ENCODE measurements at regions not wholly inside any gene's neighbourhood (a gene's known extent, or its start where the extent isn't known, plus 50 kb on each side); places are given as distances from the start of the nearest gene placed in this dataset.

DNA sequence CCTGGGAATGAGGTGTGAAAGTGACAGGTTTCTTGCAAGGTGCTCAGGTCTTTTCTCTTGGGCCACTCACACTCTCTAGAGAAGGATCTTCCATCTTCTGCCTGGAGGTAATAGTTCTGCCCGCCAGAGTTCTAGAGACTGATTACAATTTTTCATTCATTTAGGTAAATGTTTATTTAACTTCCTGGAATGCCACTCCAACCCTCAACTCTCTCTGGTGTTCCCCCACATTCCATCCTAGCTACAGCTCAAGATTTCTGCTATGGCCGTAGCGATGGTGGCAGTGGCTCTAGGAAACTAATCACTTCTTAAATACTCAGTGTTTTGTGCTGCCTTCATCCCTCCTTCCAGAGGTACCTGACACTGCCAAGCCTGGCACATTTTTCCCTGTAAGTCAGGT, 174.6 kb downstream of the WDR11 start:
- intact Hi-C loops (cut with DNase I) = no loop called here
- DNase-seq = no peak

DNA sequence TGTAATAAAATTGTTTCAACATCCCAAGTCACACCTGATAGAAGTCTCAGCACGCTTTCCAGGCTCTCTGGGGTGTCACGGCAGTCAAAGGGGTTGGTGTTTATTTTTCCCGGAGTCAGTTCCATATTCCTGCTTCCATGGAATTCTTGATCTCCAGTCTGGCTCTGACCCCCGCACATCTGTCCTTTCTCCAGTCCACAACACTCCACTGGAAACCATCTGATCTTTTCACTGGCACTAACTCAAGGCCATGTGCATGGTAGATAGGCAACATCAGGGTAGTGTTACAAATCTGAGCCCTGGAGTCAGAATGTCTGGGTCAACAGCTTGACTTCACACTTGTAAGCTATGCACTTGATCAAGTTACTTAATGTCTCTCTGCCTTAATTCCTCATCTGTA, 176.2 kb downstream of the WDR11 start:
- DNase-seq = no peak
- intact Hi-C loops (cut with DNase I) = no loop called here

DNA sequence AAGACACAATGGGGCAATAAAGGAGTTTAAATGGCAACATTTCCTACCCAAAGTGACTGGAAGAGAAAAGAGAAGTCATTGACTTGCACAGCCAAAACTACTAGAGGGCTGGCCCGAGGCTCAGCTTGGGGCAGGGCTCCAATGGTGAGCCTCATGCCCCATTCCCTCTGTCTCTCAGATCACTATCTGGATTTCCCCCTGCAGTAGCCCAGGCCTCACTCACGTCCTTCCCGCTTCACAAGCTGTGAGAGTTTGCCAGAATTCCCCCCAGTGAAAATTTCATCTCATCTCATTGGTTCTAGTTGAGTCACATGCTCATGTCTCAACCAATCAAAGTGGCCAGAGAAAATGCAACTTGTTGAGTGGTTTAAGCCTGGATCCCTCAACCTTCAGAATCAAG, 181.3 kb downstream of the WDR11 start:
- no peak for DNase-seq
- intact Hi-C loops (cut with DNase I) = no loop called here

DNA sequence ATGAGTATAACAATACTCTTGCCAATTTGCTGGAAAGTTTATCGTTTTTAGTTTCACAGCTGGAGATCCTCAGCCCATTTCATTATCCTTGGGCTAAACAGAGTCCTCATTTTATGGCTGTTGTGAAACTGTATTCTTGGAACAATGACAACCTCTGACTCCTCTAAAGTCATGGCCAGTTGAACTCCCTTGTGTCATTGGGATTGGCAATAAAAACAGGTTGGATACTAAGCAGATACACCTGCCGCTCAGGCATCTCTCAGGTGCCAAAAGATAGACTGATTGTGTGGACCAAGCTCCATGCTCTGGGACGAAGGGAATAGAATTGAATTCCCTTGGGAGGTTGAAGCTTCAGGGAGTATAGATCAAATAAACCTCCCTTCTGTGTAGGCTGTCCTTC, 182.2 kb downstream of the WDR11 start:
- no peak for DNase-seq
- intact Hi-C loops (cut with DNase I) = no loop called here

DNA sequence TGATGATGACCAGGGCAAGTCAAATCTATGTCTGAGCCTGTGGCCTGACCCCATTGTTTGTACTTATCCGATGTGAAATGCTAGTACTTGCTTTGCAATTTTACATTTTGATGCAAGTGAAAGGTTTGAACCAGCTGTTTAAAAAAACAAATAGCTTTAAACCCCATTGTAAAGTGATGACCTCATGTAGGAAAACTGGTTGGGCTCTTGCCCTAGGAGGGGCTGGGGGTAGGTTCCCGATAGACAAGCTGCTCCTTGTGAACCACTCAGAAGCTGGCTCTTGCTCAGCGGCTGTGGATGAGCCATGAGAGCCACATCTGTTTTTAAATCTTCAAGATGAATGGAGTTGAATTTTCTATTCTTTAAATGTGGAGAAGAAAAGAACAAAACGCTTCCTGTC, 185.3 kb downstream of the WDR11 start:
- intact Hi-C loops (cut with DNase I) = no loop called here
- peak in 2 of 10 donors; percentile 8 to 82 for DNase-seq

DNA sequence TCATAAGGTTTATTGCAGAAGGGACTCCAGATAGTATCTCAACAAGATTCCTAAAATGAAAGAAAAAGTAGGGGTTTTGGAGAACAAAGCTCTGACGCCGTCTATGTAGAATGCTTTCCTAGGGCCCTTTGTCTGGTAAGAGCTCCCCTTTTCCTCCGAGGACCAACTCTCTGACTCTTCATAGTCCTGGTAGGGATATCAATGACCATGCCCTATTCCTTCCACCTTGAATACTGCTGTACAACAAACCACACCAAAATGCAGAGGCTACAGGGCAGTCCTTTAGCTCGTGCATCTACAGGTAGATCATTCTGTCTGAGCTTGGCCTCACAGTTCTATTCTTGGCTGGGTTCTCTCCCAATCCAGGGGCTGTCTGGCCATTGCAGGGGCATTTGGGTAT, 190.3 kb downstream of the WDR11 start:
- intact Hi-C loops (cut with DNase I) = no loop called here
- DNase-seq = no peak

DNA sequence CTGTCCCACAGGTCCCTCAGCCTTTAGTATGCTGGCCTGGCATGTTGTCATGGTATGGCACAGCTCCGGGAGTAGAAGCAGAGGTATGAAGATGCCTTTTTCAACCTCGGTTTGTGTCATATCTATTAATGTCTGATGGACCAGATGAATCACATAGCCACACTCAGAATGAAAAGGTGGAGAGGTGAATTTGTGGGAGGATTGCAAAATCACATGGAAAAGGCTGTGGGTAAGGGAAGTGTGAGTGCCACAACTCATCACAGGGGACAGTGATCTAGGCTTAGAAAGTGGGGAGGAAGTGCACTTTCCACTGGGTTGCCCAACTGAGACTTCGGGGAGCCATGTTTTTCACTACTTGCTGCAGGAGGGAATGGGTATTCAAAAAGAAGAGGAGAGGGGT, 190.7 kb downstream of the WDR11 start:
- DNase-seq = no peak
- intact Hi-C loops (cut with DNase I) = no loop called here

DNA sequence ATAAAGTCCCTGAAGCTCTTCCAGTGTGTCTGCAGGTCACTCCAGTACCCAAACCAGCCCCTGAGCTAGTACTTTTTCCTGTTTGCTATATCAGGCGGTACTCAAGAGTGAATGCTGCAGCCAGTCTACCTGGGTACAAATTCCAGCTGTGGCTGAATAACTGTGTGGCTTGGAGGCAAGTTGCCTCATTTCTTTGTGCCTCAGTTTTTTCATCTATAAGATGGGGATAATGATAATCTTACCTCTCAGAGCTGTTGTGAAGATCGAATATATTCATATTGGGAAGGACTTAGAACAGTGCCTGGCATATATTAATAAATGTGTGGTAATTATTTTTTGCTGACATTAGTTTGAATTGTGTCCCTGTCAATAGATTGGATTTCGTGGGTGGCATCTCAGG, 191.2 kb downstream of the WDR11 start:
- intact Hi-C loops (cut with DNase I) = no loop called here
- no peak for DNase-seq

DNA sequence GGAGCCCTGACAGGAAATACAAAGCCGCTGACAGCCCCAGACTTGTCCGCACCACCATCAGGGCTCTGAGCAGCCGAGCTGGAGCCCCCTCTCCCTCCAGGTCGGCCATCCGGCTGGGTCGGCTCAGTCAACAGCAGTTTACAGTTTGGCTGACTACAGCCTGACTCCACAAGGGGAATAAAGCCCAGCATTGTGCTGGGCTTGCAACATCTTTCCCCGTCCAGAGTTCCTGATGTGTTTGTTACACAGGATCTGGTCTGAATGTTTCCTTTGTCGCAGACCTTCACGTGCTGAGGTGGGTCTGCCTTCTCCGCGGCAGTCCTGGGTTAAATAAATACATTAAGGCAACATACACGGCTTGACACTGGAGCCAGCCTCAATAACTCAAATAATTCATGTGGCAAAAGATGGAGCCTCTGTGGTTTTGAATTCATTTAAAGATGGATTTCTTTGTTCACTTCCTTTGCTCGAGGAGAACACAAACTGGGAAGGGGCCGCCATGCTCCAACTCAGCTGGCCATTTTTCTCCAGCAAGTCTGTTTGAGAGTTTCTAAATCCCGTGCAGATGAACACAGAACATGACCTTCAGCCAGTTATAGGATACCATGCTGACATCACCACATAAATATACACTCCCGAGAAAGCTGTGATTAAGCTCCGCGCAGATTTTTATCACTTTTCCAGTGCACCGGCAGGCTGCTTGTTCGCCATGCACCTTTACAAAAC, 192.1 kb downstream of the WDR11 start:
- intact Hi-C loops (cut with DNase I) = no loop called here
- DNase-seq = peak in 1 of 10 donors; percentile 59

DNA sequence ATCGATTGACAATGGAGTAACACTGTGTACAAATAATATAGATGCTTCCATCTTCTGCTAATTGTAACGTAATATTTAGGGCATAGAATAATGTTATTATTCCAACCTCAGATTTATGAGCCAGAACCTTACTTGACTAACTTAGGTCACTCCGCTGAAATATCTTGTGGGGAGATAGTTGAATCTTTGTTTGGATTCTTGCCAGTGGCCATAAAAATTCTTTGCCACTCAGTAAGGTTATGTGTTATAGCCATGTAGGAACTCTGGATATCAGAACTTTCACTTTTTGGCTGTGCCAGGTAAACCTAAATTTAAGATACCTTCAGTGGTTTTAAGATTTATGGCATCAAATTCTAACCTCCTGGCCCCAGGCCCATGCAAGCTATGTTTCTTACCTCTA, 197.6 kb downstream of the WDR11 start:
- intact Hi-C loops (cut with DNase I) = no loop called here

DNA sequence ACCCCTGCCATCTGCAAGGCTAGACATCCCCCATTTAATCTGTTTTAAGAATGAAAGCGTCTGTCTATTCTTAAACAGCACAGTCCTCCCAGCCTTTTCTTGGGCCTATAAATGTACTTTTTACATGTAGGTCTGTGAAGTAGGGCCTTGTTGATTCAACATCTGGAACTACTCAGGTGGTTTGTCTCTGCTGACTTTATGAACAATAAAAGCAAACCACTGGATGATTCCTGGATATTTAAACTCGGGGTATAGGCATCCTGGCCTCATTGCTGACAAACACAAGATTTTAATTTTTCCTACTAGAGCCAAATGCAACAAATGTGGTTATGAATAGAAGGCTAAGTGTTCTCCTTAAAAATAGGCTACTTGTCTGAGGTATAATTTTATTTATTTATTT, 198.3 kb downstream of the WDR11 start:
- intact Hi-C loops (cut with DNase I) = no loop called here
- DNase-seq = no peak

More for the DNA sequence above, 197.6 kb downstream of the WDR11 start:
- no peak for DNase-seq

DNA sequence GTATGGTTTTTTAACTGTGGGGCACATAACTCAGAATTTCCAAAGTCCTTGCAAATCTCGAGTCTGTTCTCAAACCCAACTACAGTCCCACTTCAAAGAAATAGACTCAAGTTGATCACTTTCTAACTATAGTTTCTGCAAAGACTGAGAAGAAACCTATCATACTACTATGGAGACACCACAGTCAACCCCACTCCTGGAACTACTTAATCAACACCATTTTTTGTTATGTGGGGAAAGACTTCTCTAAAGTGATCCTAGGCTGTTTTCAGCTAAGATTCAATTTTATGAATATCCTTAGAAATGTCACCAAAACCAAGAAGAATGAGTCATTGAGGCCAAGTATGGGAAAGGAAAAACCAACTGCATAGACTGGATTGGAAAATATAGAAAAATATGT, 198.8 kb downstream of the WDR11 start:
- DNase-seq = no peak
- intact Hi-C loops (cut with DNase I) = no loop called here

DNA sequence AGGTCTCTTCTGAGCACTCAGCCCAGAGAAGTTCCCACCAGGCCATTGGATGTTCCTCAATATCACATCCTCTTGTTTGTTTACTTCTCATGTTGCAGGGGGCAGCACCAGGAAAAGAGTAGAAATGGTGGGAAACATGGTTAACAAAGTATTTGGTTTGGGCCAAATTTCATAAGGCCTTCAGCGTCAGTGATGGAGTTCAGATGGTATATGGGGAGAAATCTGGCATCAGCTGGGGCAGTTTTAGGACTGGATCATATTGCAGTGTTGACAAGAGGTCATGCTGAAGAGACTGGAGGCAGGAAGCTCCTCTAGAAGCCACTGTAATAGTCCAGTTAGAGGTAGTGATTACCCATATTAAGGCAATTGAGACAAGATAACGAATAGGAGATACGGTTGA, 200.0 kb downstream of the WDR11 start:
- DNase-seq = no peak
- intact Hi-C loops (cut with DNase I) = no loop called here

DNA sequence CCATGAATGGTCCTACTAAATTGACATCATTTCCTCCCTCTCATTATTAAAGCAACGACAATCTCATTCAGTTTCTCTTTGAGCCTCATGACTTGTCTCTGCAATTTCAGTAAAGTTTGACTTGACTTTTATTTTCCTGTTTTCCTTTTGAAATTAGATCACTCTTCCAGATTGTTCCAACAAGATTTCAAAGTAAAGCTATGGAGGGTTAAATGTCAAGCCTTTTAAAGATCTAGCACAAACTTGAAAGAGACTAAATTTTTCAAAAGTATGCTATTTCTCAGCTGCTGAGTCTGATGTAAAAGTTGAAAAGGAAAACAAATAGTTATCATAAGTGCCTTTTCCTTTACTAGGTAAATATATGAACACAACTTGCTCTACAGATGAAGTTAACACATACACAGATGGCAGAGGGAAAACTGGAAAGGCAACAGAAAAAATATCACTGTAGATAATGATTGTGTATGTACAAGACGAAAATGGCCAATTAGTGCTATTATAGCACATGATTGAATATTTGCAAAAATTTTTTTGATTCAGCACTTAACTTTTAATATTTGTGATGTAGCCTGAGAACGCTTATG, 200.6 kb downstream of the WDR11 start:
- DNase-seq = no peak
- intact Hi-C loops (cut with DNase I) = no loop called here

DNA sequence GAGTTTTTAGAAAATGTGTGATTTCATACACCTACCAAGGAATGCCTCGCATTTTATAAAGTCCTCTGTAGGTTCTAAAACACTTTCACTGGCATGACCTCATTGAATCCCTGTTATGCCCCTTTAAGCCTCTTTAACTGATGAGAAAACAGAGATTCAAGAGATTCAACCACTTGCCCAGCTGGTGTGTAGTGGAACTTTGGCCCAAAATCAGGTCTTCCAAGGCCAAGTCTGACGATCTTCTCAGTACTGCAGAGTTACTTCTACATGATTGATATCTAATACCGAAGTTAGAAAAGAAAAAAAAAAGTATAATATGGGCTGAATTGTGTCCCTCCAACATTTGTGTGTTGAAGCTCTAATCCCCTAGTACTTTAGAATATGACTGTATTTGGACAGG, 202.0 kb downstream of the WDR11 start:
- no peak for DNase-seq
- intact Hi-C loops (cut with DNase I) = no loop called here

DNA sequence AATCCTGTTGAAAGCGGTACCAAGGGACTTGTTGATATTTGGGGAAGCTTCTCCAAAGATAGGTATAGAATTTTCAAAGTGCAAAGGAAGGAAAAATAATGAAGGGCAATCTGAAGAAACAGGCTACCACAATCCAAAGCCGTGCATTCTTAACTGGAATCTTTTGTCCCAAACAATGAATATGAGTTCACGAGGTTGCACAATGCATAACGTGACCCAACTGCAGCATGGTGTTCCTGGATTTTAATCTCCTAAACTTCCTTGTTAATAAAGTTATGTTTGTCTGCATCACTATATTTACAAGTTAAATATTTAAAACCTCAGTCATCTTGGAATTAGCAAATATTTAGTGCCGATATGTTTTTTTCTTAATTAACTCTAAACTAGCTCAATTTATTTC, 203.7 kb downstream of the WDR11 start:
- intact Hi-C loops (cut with DNase I) = no loop called here
- DNase-seq = no peak

DNA sequence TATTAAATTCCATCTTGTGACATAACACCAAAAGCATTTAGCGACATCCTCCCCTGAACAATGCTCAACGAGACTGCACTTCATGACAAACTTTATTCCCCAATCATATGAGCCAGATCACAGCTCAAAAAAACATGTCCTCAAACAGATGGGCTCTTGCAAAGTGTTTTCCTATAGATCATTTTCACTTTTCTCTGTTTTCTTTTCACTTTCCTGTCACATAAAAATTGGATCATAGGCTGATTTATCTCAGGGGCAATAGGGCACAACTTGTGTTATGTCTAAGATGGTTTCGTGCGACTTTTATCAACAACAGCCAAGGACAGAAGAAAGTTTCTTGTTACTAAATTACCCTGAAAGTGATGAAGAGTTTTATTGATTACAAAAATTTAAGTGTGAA, 206.1 kb downstream of the WDR11 start:
- intact Hi-C loops (cut with DNase I) = no loop called here
- DNase-seq = no peak

DNA sequence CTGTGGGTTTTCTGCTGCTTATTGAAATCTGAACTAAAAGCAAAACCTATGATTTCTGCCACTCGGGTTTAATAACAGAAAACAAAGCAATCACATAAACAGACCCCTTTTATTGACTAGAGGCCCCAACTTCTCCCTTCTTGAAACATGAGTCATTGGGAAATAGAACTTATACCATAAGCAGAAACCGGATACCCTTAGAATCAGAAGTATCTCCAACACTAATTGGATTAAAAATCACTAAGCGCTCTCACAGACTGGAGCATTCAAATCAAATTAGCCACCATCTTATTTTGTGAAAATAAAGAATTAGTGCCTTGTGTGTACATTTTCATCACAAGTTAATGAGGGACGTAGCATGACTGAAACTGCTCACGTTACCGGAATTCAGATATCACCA, 206.9 kb downstream of the WDR11 start:
- no peak for DNase-seq
- intact Hi-C loops (cut with DNase I) = no loop called here

DNA sequence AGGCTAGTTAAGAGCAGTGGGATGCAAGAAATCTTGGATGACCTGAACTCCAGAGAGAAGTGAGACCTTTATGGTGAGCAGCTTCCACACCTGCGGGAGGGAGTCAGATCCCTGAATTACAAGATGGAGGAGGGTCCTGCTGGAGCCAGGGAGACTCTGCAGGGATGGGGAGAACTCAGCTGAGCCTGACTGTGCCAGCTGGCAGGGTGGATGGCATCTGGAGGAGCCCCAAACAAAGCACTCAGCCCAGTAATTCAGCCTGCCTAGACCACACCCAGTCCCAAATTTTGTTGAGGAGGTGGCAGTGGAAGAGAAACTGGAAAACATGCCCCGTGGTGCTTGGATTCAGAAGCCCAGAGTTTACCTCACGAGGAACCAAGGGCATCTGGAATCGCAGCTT, 208.2 kb downstream of the WDR11 start:
- intact Hi-C loops (cut with DNase I) = no loop called here

DNA sequence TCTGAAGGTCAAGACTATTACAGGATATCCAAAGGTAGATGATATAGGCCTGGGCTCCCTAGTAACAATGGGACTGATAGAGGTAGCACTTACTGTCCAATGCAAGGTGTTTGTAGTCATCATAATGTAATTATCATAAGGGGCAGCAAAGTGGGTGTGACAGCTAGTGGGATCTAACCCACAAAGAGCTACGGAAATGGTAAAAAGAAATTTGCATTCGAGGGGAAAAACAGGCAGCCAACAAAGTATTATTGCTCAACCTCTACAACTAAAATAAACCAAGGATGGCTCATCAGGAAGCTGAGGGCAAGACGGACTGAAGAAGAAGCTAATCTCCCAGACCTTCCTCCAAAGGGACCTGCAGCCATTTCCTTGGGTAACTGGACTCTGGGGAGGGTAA, 211.0 kb downstream of the WDR11 start:
- intact Hi-C loops (cut with DNase I) = no loop called here
- DNase-seq = no peak

More for the DNA sequence above, 208.2 kb downstream of the WDR11 start:
- no peak for DNase-seq

DNA sequence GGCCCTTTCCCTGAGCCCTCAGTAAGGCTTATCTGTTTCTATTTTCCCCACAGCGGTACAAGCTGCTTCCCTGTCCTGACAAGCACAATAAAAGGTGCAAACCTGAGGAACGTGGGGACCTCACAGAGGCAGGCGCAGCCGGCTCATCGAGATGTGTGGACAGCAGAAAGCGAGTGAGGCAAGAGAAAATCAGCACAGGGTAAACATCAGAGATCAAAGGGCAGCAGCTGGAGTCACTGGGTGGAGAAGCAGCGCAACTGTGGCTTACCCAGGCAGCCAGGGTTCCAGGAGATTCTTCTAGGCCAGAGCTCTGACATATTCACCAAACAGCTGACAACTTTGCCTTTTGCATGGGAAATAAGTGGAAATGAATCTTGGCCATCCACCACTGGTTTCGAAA, 212.6 kb downstream of the WDR11 start:
- intact Hi-C loops (cut with DNase I) = no loop called here
- DNase-seq = no peak

DNA sequence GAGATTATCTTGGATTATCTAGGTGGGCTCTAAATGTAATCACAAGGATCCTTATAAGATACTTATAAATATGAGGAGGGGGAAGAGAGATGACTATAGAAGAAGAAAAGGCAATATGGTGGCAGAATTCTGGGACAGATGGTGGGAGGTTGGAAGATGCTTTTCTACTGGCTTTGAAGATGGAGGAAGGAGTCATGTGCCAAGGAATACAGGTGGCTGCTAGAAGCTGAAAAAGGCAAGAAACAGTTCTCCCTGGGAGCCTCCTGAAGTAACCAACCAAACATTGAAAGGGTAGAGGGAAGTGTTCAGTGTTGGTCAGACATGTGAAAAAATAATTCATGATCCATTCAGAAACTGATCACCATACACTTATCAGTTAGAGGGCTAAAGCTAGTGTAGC, 213.3 kb downstream of the WDR11 start:
- DNase-seq = no peak
- intact Hi-C loops (cut with DNase I) = no loop called here

DNA sequence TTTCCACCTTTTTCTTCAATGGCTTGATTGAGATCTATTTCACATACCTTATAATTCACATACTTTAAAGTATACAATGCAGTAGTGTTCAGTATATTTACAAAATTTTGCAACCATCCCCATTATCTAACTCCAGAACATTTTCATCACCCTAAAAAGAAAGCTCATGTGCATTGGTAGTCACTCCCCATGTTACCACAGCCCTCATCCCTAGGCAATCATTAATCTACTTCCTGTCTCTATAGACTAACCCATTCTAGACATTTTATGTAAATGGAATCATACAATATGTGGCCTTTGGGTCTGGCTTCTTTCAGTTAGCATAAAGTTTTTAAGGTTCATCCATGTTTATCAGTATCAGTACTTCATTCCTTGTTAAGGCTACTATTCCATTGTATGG, 214.2 kb downstream of the WDR11 start:
- intact Hi-C loops (cut with DNase I) = no loop called here
- DNase-seq = no peak
